GM12865 (cell line): ENCODE measurements at regions not wholly inside any gene's neighbourhood (a gene's known extent, or its start where the extent isn't known, plus 50 kb on each side); places are given as distances from the start of the nearest gene placed in this dataset.

ENCODE experiments used
- DNase-seq: peaks from one replicate; pipeline ENCODE4 v3.0.0; 2010; ENCODE audit warnings: low read depth
- H3K4me3 ChIP-seq: 2 replicates; pipeline ENCODE4 v1.5.1; 2011; ENCODE audit warnings: mild to moderate bottlenecking, low read depth, low read length, control low read depth
- CTCF ChIP-seq: IDR thresholded peaks from 2 replicates; pipeline ENCODE4 v1.5.1; 2011; ENCODE audit warnings: low read length, control low read depth, low read depth, inconsistent platforms; ENCODE audit not compliant: insufficient read depth; ENCODE audit errors: missing control alignments

GRCh38 chr6:105500693-105501092 lies 97.8 kb upstream of the PREP start:
- TF ChIP-seq CTCF, result no peak
- no peak overlapping the region for H3K4me3 ChIP-seq
- DNase-seq, result no peak

DNA sequence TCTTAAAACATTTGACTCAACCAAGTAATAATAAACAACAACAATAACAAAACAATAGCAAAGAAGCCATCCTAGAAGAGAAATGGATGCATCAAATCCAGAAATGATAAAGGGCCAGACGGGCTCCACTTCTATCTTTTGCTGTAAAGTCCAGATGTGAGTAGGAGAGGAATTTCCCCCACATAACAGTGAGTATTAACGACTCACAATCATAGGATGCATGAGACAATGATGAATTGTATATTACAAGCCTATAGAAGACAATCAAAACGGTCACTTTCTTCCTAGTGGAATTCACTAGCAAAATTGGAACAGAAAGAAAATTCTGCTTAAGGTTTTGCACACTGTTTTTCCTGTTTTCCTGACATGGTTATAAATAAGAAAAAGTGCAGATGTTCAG lies 97.0 kb upstream of the PREP start:
- no peak for DNase-seq
- no peak for TF ChIP-seq CTCF

GRCh38 chr6:105499136-105499870 lies 96.4 kb upstream of the PREP start:
- no peak overlapping the region for H3K4me3 ChIP-seq
- DNase-seq, result no peak
- no peak for TF ChIP-seq CTCF

More for the DNA sequence above, 97.0 kb upstream of the PREP start:
- H3K4me3 ChIP-seq, result no peak overlapping the region

- TF ChIP-seq CTCF, result no peak
- no peak overlapping the region for H3K4me3 ChIP-seq
- DNase-seq, result no peak
These were observed 94.7 kb upstream of the PREP start for GRCh38 chr6:105497549-105497948.

DNA sequence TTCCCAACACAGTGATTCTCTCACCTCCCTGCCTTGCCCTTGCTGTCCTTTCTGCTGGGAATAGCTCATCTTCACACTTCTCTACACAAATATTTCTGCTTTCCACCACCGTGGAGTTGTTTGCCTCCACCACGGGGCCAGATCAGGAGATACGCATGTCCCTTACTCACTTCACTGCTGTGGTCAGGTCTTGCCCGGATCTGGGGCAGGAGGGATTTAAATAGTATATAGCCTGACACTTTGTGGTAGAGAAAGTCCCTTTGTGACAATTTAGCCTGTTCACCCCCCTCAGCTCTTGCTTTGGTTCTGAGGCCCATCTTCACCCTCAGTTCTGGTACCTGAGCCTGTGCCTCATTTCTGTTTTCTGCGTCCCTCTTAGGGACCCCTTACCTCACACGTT lies 92.6 kb upstream of the PREP start:
- no peak for TF ChIP-seq CTCF
- H3K4me3 ChIP-seq, result no peak overlapping the region; the same call in 1 of the 2 replicates

DNA sequence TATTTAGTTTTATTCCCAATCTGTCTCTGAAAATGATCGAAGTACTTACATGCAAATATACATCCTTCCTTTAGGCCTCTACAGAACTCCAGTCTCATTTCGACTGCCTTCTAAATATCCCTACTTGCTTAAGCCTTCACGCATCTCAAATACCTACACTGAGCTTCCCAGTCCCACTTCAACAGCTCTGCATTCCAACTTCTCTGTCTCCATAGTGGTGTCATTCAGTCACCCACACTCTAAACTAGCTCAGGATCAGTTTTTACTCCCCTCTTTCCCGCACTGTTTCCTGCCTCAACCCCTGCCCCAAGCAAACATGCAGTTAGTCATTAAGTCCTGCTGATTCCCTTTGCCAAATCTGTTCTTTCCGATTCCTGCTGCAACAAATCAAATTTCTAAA lies 91.8 kb upstream of the PREP start:
- H3K4me3 ChIP-seq, result no peak overlapping the region
- no peak for TF ChIP-seq CTCF
- DNase-seq, result no peak

More for the DNA sequence above, 92.6 kb upstream of the PREP start:
- DNase-seq, result peak; percentile 70

GRCh38 chr6:105493736-105494135 lies 90.9 kb upstream of the PREP start:
- peak overlapping the region; percentile 6; the same call in 1 of the 2 replicates for H3K4me3 ChIP-seq
- no peak for TF ChIP-seq CTCF
- DNase-seq, result peak; percentile 24
